ENCODE measurements at regions not wholly inside any gene's neighbourhood (a gene's known extent, or its start where the extent isn't known, plus 50 kb on each side); places are given as distances from the start of the nearest gene placed in this dataset.
A peak's percentile ranks its signal among the peaks of the same experiment; 100 is the strongest.
"Not testable (repeated sequence)": the region's sequence is repeated elsewhere in the genome, so short reads cannot be mapped to it uniquely, and the experiment has no call there.

- DNase-seq: no peak
Observed at GRCh38 chr6:140475086-140475485, 1100.6 kb upstream of the CITED2 start.

- DNase-seq: no peak
Observed at GRCh38 chr6:140464720-140465119, 1090.3 kb upstream of the CITED2 start.

- DNase-seq: no peak
Observed at GRCh38 chr6:140463312-140463710, 1088.9 kb upstream of the CITED2 start.

GRCh38 chr6:140462453-140463311 lies 1088.2 kb upstream of the CITED2 start:
- DNase-seq: peak; percentile 36

- no peak for DNase-seq
Observed at GRCh38 chr6:140462076-140462452, 1087.6 kb upstream of the CITED2 start.

GRCh38 chr6:140460267-140460666 lies 1085.8 kb upstream of the CITED2 start:
- no peak for DNase-seq

GRCh38 chr6:140459209-140459608 lies 1084.8 kb upstream of the CITED2 start:
- no peak for DNase-seq

- DNase-seq: no peak
Observed at GRCh38 chr6:140446241-140446640, 1071.8 kb upstream of the CITED2 start.

GRCh38 chr6:140445474-140446004 lies 1071.1 kb upstream of the CITED2 start:
- no peak for DNase-seq

GRCh38 chr6:140443112-140443511 lies 1068.7 kb upstream of the CITED2 start:
- not testable (repeated sequence) for DNase-seq

GRCh38 chr6:140441256-140441655 lies 1066.8 kb upstream of the CITED2 start:
- peak; percentile 92 for DNase-seq

- DNase-seq: no peak
Observed at GRCh38 chr6:140440223-140440835, 1065.9 kb upstream of the CITED2 start.

- no peak for DNase-seq
Observed at GRCh38 chr6:140438346-140438735, 1063.9 kb upstream of the CITED2 start.

GRCh38 chr6:140437619-140438345 lies 1063.3 kb upstream of the CITED2 start:
- no peak for DNase-seq

GRCh38 chr6:140436023-140436811 lies 1061.8 kb upstream of the CITED2 start:
- no peak for DNase-seq

GRCh38 chr6:140434761-140435160 lies 1060.3 kb upstream of the CITED2 start:
- no peak for DNase-seq

GRCh38 chr6:140433072-140433471 lies 1058.6 kb upstream of the CITED2 start:
- DNase-seq: no peak

- peak; percentile 57 for DNase-seq
Observed at GRCh38 chr6:140427842-140428241, 1053.4 kb upstream of the CITED2 start.

GRCh38 chr6:140414966-140415620 lies 1040.6 kb upstream of the CITED2 start:
- DNase-seq: no peak

GRCh38 chr6:140403020-140403419 lies 1028.6 kb upstream of the CITED2 start:
- DNase-seq: peak; percentile 71

GRCh38 chr6:140401761-140402160 lies 1027.3 kb upstream of the CITED2 start:
- no peak for DNase-seq

- no peak for DNase-seq
Observed at GRCh38 chr6:140398076-140398475, 1023.6 kb upstream of the CITED2 start.

Data from OCI-M1 (cell line).